H9 (cell line): ENCODE measurements at regions not wholly inside any gene's neighbourhood (a gene's known extent, or its start where the extent isn't known, plus 50 kb on each side); places are given as distances from the start of the nearest gene placed in this dataset.
A peak's percentile ranks its signal among the peaks of the same experiment; 100 is the strongest.
"Not testable (repeated sequence)": the region's sequence is repeated elsewhere in the genome, so short reads cannot be mapped to it uniquely, and the experiment has no call there.

Experiments used
- DNase-seq: peaks from one replicate; pipeline ENCODE4 v3.0.0-alpha.2; 2017
- H2AFZ ChIP-seq: one replicate; pipeline ENCODE4 v1.6.1; 2013; ENCODE audit warnings: mild to moderate bottlenecking, low read length, control low read depth, moderate library complexity
- H2AK5ac ChIP-seq: 2 replicates; pipeline ENCODE4 v1.6.1; 2013; ENCODE audit warnings: low read length, control low read depth, mixed read lengths; ENCODE audit not compliant: insufficient read length
- H2BK120ac ChIP-seq: one replicate; pipeline ENCODE4 v1.6.1; 2013; ENCODE audit warnings: low read depth, mild to moderate bottlenecking, low read length, control low read depth, inconsistent platforms; ENCODE audit not compliant: poor library complexity, severe bottlenecking
- H2BK12ac ChIP-seq: 2 replicates; pipeline ENCODE4 v1.6.1; 2013; ENCODE audit warnings: low read length, control low read depth, mixed read lengths, low read depth; ENCODE audit not compliant: insufficient read length
- H2BK15ac ChIP-seq: 2 replicates; pipeline ENCODE4 v1.6.1; 2013; ENCODE audit warnings: low read depth, low read length, control low read depth
- H2BK20ac ChIP-seq: one replicate; pipeline ENCODE4 v1.6.1; 2013; ENCODE audit warnings: low read depth, mild to moderate bottlenecking, low read length, control low read depth, inconsistent platforms; ENCODE audit not compliant: poor library complexity, severe bottlenecking
- H2BK5ac ChIP-seq: 2 replicates; pipeline ENCODE4 v1.6.1; 2013; ENCODE audit warnings: low read length, control low read depth, mixed read lengths; ENCODE audit not compliant: insufficient read length
- H3K14ac ChIP-seq: 2 replicates; pipeline ENCODE4 v1.6.1; 2013; ENCODE audit warnings: low read length, control low read depth; ENCODE audit not compliant: insufficient read depth
- H3K18ac ChIP-seq: 2 replicates; pipeline ENCODE4 v1.6.1; 2013; ENCODE audit warnings: low read depth, mild to moderate bottlenecking, mixed read lengths, low read length, control low read depth; ENCODE audit not compliant: insufficient read length
- H3K23ac ChIP-seq: 2 replicates; pipeline ENCODE4 v1.6.1; 2013; ENCODE audit warnings: low read length, control low read depth, mixed read lengths, low read depth; ENCODE audit not compliant: insufficient read length
- H3K23me2 ChIP-seq: 2 replicates; pipeline ENCODE4 v1.6.1; 2013; ENCODE audit warnings: low read depth, mild to moderate bottlenecking, mixed read lengths, low read length, control low read depth; ENCODE audit not compliant: insufficient read length, poor library complexity, severe bottlenecking
- H3K27ac ChIP-seq: 2 replicates; pipeline ENCODE4 v1.5.1; 2013; ENCODE audit warnings: low read length, control low read depth, mixed read lengths, low read depth; ENCODE audit not compliant: insufficient read length
- H3K27me3 ChIP-seq: 2 replicates; pipeline ENCODE4 v1.6.1; 2013; ENCODE audit warnings: low read length, control low read depth, inconsistent platforms; ENCODE audit not compliant: insufficient read depth
- H3K4ac ChIP-seq: 2 replicates; pipeline ENCODE4 v1.6.1; 2013; ENCODE audit warnings: low read depth, mild to moderate bottlenecking, control low read depth, inconsistent platforms, low read length, moderate library complexity
- H3K4me1 ChIP-seq: 2 replicates; pipeline ENCODE4 v1.6.1; 2013; ENCODE audit warnings: low read length, control low read depth, inconsistent platforms; ENCODE audit not compliant: insufficient read depth
- H3K4me2 ChIP-seq: 2 replicates; pipeline ENCODE4 v1.6.1; 2013; ENCODE audit warnings: low read length, control low read depth, mixed read lengths; ENCODE audit not compliant: insufficient read length, insufficient read depth
- H3K56ac ChIP-seq: 2 replicates; pipeline ENCODE4 v1.6.1; 2013; ENCODE audit warnings: low read depth, mild to moderate bottlenecking, mixed read lengths, low read length, control low read depth; ENCODE audit not compliant: insufficient read length
- H3K79me1 ChIP-seq: 2 replicates; pipeline ENCODE4 v1.6.1; 2013; ENCODE audit warnings: low read depth, mild to moderate bottlenecking, moderate library complexity, low read length, control low read depth, inconsistent platforms; ENCODE audit not compliant: insufficient read depth, poor library complexity, severe bottlenecking
- H3K79me2 ChIP-seq: 2 replicates; pipeline ENCODE4 v1.6.1; 2013; ENCODE audit warnings: low read length, control low read depth, inconsistent platforms; ENCODE audit not compliant: insufficient read depth
- H3K9ac ChIP-seq: 2 replicates; pipeline ENCODE4 v1.6.1; 2013; ENCODE audit warnings: low read length, control low read depth, mixed read lengths; ENCODE audit not compliant: insufficient read length; ENCODE audit errors: extremely low read depth
- H3K9me3 ChIP-seq: one replicate; pipeline ENCODE4 v1.6.1; 2013; ENCODE audit warnings: low read depth, low read length, inconsistent platforms; ENCODE audit not compliant: control insufficient read depth
- H3T11ph ChIP-seq: one replicate; pipeline ENCODE4 v1.6.1; 2013; ENCODE audit warnings: mild to moderate bottlenecking, low read length, control low read depth, inconsistent platforms
- H4K20me1 ChIP-seq: one replicate; pipeline ENCODE4 v1.6.1; 2013; ENCODE audit not compliant: control insufficient read depth, insufficient read length, insufficient read depth
- H4K5ac ChIP-seq: 2 replicates; pipeline ENCODE4 v1.6.1; 2013; ENCODE audit warnings: low read depth, mild to moderate bottlenecking, mixed read lengths, low read length, control low read depth; ENCODE audit not compliant: insufficient read length
- H4K8ac ChIP-seq: replicated peaks from 2 replicates; pipeline ENCODE4 v1.6.1; 2013; ENCODE audit warnings: low read length, control low read depth, mixed read lengths, low read depth; ENCODE audit not compliant: insufficient read length
- H4K91ac ChIP-seq: 2 replicates; pipeline ENCODE4 v1.6.1; 2013; ENCODE audit warnings: low read depth, mild to moderate bottlenecking, moderate library complexity, mixed read lengths, low read length, control low read depth; ENCODE audit not compliant: insufficient read length
- H3K27ac Mint-ChIP-seq, 3 experiments: 2 replicates in 2 of 3; 3 replicates in 1 of 3; pipeline ENCODE4 v1.8.0; 2020 to 2021; ENCODE audit warnings: mixed read lengths in 3 of 3, mild to moderate bottlenecking in 1 of 3, moderate library complexity in 1 of 3
- H3K27me3 Mint-ChIP-seq: 2 replicates; pipeline ENCODE4 v1.8.0; 2021; ENCODE audit warnings: low read depth, mild to moderate bottlenecking, moderate library complexity, mixed read lengths
- H3K36me3 Mint-ChIP-seq, 3 experiments: 2 replicates in 2 of 3; 3 replicates in 1 of 3; pipeline ENCODE4 v1.8.0; 2020 to 2021; ENCODE audit warnings: low read depth in 3 of 3, mixed read lengths in 3 of 3; ENCODE audit not compliant: insufficient read depth in 1 of 3
- H3K4me1 Mint-ChIP-seq, 2 experiments: 2 replicates each; pipeline ENCODE4 v1.8.0; 2020; ENCODE audit warnings: mixed read lengths in 2 of 2
- H3K4me3 Mint-ChIP-seq, 2 experiments: 2 replicates in 1 of 2; 3 replicates in 1 of 2; pipeline ENCODE4 v1.8.0; 2020 to 2021; ENCODE audit warnings: mild to moderate bottlenecking in 2 of 2, mixed read lengths in 2 of 2, moderate library complexity in 1 of 2
- H3K9me3 Mint-ChIP-seq, 2 experiments: 2 replicates in 1 of 2; 3 replicates in 1 of 2; pipeline ENCODE4 v1.8.0; 2020; ENCODE audit warnings: mild to moderate bottlenecking in 2 of 2, mixed read lengths in 2 of 2, moderate library complexity in 1 of 2
- WGBS: extraction: QIAGEN DNeasy Blood & Tissue Kit; methylation state at CpG from one replicate; pipeline ENCODE4 v1.1.7; 2013; ENCODE audit warnings: missing lambda C conversion rate, low lambda C conversion rate, mixed read lengths; ENCODE audit not compliant: insufficient read length; ENCODE audit errors: extremely low coverage; 5-methylcytosine and 5-hydroxymethylcytosine counted together
- TF ChIP-seq, protein P1 (sequence below): fragments of 200-600 bp; sonication (generic); conservative IDR thresholded peaks from 3 replicates; pipeline ENCODE4 v1.8.0; 2021; ENCODE audit warnings: antibody characterized with exemption, mild to moderate bottlenecking

DNA sequence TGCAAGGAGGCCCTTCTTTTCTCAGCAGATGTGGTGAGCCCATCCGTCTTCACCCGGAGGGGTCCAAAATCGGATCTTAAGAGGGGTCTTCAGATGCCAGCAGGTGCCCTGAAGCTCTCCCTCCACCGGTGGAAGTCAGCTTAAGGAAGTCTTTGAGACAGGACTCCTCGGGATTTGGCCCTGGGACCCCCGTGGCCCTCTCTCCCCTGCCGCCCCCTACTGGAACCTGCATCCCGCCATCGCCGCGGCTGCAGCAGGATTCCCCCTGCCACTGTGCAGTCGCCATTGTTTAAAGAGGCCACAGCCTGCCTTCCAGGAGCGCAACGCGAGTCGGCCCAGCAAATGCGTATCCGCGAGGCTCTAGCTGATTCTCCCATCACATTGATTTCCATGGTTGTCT is 292.5 kb upstream of the ZNF337 start:
- Mint-ChIP-seq H3K9me3 (peaks cover 0 to 3% of the 10 kb centered on the region in 2 experiments; a peak in 3 of 5 replicates), H3K27me3 (peaks cover 10% of the 10 kb centered on the region), H3K4me1 (peaks cover 11 to 22% of the 10 kb centered on the region in 2 experiments), H3K36me3 (peaks cover 0 to 3% (median 0%) of the 10 kb centered on the region in 3 experiments; a peak in 2 of 7 replicates), H3K4me3 (no peak overlapping the region), H3K27ac (no peak overlapping the region; a peak in 1 of 7 replicates)
- no CpG with 5 or more reads among the region's 19 CpGs for WGBS
- Histone ChIP-seq H3K18ac (no peak overlapping the region), H3K27ac (no peak overlapping the region), H3K56ac (no peak overlapping the region), H3K4me2 (no peak overlapping the region), H3K9ac (no peak overlapping the region), H3K4ac (no peak overlapping the region), H2BK5ac (no peak overlapping the region), H3K4me1 (no peaks in the 10 kb centered on the region), H3K14ac (no peak overlapping the region), H3K23me2 (peaks cover 2% of the 10 kb centered on the region), H3K27me3 (no peaks in the 10 kb centered on the region), H4K91ac (no peak overlapping the region), H2BK12ac (no peak overlapping the region), H2AK5ac (no peak overlapping the region), H3K23ac (no peak overlapping the region), H4K20me1 (no peaks in the 10 kb centered on the region), H2BK120ac (no peak overlapping the region), H2BK20ac (no peak overlapping the region), H3K79me2 (no peaks in the 10 kb centered on the region), H3K79me1 (no peaks in the 10 kb centered on the region), H4K5ac (no peak overlapping the region), H2BK15ac (no peak overlapping the region), H3K9me3 (no peaks in the 10 kb centered on the region), H3T11ph (no peak overlapping the region), H2AFZ (no peak overlapping the region), H4K8ac (no peak overlapping the region)
- TF ChIP-seq, protein P1, sequence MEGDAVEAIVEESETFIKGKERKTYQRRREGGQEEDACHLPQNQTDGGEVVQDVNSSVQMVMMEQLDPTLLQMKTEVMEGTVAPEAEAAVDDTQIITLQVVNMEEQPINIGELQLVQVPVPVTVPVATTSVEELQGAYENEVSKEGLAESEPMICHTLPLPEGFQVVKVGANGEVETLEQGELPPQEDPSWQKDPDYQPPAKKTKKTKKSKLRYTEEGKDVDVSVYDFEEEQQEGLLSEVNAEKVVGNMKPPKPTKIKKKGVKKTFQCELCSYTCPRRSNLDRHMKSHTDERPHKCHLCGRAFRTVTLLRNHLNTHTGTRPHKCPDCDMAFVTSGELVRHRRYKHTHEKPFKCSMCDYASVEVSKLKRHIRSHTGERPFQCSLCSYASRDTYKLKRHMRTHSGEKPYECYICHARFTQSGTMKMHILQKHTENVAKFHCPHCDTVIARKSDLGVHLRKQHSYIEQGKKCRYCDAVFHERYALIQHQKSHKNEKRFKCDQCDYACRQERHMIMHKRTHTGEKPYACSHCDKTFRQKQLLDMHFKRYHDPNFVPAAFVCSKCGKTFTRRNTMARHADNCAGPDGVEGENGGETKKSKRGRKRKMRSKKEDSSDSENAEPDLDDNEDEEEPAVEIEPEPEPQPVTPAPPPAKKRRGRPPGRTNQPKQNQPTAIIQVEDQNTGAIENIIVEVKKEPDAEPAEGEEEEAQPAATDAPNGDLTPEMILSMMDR = peak; percentile 21; the same call in 1 of the 3 replicates
- no peak for DNase-seq

DNA sequence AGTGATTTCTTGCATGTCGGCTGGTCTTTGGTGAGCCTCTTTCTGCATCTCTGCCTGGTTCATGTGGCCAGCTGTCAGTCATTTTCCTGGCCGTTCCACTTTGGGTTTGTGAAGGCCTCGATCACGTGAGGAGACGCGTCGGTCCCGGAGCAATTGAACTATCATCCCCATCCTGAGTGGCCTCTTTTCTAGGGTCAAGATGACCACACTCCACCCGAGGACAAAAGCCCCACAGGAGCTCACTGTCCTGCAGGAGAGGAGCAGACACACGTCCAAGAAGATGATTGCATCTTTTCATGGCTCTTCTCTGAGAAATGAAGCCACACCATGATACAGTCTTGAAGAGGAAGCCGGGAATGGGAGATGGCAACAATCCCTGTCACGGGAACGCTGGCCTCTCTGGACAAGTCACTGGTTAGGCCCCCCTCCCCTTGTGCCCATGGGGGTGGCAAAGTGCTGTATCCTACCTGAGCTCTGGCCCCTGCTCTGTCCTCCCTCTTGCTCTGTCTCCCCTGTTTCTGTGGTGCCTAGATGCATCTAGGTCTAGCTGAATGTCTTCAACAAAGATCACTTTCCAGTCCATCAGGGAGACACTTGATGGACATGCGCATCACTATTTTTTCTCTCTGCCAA is 291.4 kb upstream of the ZNF337 start:
- H3K23me2 ChIP-seq, H3K4me2 ChIP-seq, H3K4me1 ChIP-seq, H3K9me3 Mint-ChIP-seq, H3K27me3 ChIP-seq, H3K23ac ChIP-seq, H3K56ac ChIP-seq, H4K5ac ChIP-seq, DNase-seq, H3K79me2 ChIP-seq, H2BK12ac ChIP-seq, H3K14ac ChIP-seq, H2BK20ac ChIP-seq, H3K9me3 ChIP-seq, H3K18ac ChIP-seq, H3T11ph ChIP-seq, H2BK120ac ChIP-seq, H2BK5ac ChIP-seq, H4K20me1 ChIP-seq, H3K4ac ChIP-seq, H3K4me3 Mint-ChIP-seq, H4K91ac ChIP-seq, H3K27me3 Mint-ChIP-seq, H2AK5ac ChIP-seq, H3K36me3 Mint-ChIP-seq, H2AFZ ChIP-seq, H2BK15ac ChIP-seq, H3K9ac ChIP-seq, H3K27ac ChIP-seq, H3K79me1 ChIP-seq, H4K8ac ChIP-seq: not testable (repeated sequence)
- WGBS = no CpG with 5 or more reads among the region's 14 CpGs
- Mint-ChIP-seq H3K27ac (0 out of 7 replicates have a peak overlapping the region, but pooled peaks of 1 of the 3 experiments have one; percentile 49), H3K4me1 (peaks cover 11 to 22% of the 10 kb centered on the region in 2 experiments)
